Effector memory CD8-positive, alpha-beta T cell (primary cell): ENCODE measurements at regions not wholly inside any gene's neighbourhood (a gene's known extent, or its start where the extent isn't known, plus 50 kb on each side); places are given as distances from the start of the nearest gene placed in this dataset.
"Not testable (repeated sequence)": the region's sequence is repeated elsewhere in the genome, so short reads cannot be mapped to it uniquely, and the experiment has no call there.

Experiments used
- ATAC-seq: fragments of 150-1000 bp; cut with Tn5 transposase; replicated peaks from 2 replicates; pipeline ENCODE4 v1.10.0; 2021; ENCODE audit warnings: mild to moderate bottlenecking, moderate library complexity
- DNase-seq, 3 experiments: peaks; one replicate each; pipeline ENCODE4 v3.0.0; 2021
- H3K27ac Mint-ChIP-seq, 2 donors: one replicate each; pipeline ENCODE4 v1.8.0; 2022; ENCODE audit warnings: mild to moderate bottlenecking in 2 of 2, mixed read lengths in 2 of 2, moderate library complexity in 2 of 2
- H3K27me3 Mint-ChIP-seq, 2 donors: one replicate each; pipeline ENCODE4 v1.8.0; 2022; ENCODE audit warnings: mixed read lengths in 2 of 2
- H3K36me3 Mint-ChIP-seq: one replicate; pipeline ENCODE4 v1.8.0; 2022; ENCODE audit warnings: mild to moderate bottlenecking, moderate library complexity, mixed read lengths; ENCODE audit not compliant: insufficient read depth
- H3K4me1 Mint-ChIP-seq, 2 donors: one replicate each; pipeline ENCODE4 v1.8.0; 2022; ENCODE audit warnings: low read depth in 2 of 2, mixed read lengths in 2 of 2
- H3K4me3 Mint-ChIP-seq, 2 donors: one replicate each; pipeline ENCODE4 v1.8.0; 2022; ENCODE audit warnings: mild to moderate bottlenecking in 2 of 2, mixed read lengths in 2 of 2, moderate library complexity in 2 of 2
- H3K9me3 Mint-ChIP-seq, 2 donors: one replicate each; pipeline ENCODE4 v1.8.0; 2022; ENCODE audit warnings: mixed read lengths in 2 of 2

DNA sequence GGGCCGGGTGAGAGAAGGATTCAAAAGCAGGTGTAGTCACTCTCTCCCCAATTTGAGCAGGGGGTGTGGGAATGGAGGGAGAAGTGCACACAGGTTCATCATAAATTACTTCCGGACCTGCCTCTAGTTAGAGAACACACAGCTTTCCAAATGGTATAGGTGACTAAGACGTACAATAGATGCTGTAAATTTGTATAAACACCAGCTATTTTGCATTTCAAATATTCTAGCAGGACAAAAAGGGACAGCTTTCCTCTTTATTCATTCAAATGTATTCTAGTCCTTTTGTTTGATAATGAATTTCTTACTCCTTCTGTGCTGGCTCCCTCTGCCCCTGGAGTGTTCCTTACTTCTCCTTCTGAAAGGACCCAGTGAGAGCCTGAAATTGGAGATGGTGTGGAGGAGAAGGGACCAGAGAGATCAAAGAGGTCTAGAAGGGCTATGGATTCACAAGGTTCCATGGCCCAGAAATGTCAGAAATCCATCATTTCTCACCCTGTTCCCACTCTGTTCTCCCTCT, 53.2 kb upstream of the SH3BP4 start:
- Mint-ChIP-seq H3K27ac (no peak overlapping the region), H3K9me3 (peaks cover 0 to 14% of the 10 kb centered on the region in 2 donors), H3K36me3 (no peaks in the 10 kb centered on the region), H3K4me3 (no peak overlapping the region), H3K4me1 (no peaks in the 10 kb centered on the region), H3K27me3 (peaks cover 10 to 51% of the 10 kb centered on the region in 2 donors)
- ATAC-seq (no peak), DNase-seq (no peak)

GRCh38 chr2:234888442-234888841, 63.4 kb upstream of the SH3BP4 start:
- H3K4me1 Mint-ChIP-seq, DNase-seq, ATAC-seq, H3K36me3 Mint-ChIP-seq, H3K9me3 Mint-ChIP-seq: not testable (repeated sequence)
- Mint-ChIP-seq H3K27me3 (peaks cover 33 to 45% of the 10 kb centered on the region in 2 donors), H3K27ac (peak overlapping the region in 1 of 2 donors; percentile 56), H3K4me3 (peak overlapping the region; percentile 29 to 44)

- no peak for DNase-seq
- H3K27me3 Mint-ChIP-seq = peaks cover 33 to 45% of the 10 kb centered on the region in 2 donors
- no peaks in the 10 kb centered on the region for H3K4me1 Mint-ChIP-seq
- ATAC-seq = no peak
- no peaks in the 10 kb centered on the region for H3K36me3 Mint-ChIP-seq
- H3K4me3 Mint-ChIP-seq = no peak overlapping the region
- H3K27ac Mint-ChIP-seq = no peak overlapping the region
- no peaks in the 10 kb centered on the region for H3K9me3 Mint-ChIP-seq
These were observed 64.6 kb upstream of the SH3BP4 start for GRCh38 chr2:234887195-234887594.

GRCh38 chr2:234885886-234886285, 65.9 kb upstream of the SH3BP4 start:
- Mint-ChIP-seq H3K36me3 (no peaks in the 10 kb centered on the region), H3K9me3 (no peaks in the 10 kb centered on the region), H3K27ac (no peak overlapping the region), H3K4me1 (no peaks in the 10 kb centered on the region), H3K4me3 (no peak overlapping the region), H3K27me3 (peaks cover 33 to 45% of the 10 kb centered on the region in 2 donors)
- DNase-seq (no peak), ATAC-seq (no peak)

- no peaks in the 10 kb centered on the region for H3K36me3 Mint-ChIP-seq
- H3K27ac Mint-ChIP-seq = no peak overlapping the region
- ATAC-seq (no peak), DNase-seq (no peak)
- peaks cover 33 to 45% of the 10 kb centered on the region in 2 donors for H3K27me3 Mint-ChIP-seq
- H3K9me3 Mint-ChIP-seq = no peaks in the 10 kb centered on the region
- H3K4me1 Mint-ChIP-seq = no peaks in the 10 kb centered on the region
- H3K4me3 Mint-ChIP-seq = no peak overlapping the region
These were observed 66.7 kb upstream of the SH3BP4 start for GRCh38 chr2:234885118-234885517.

DNA sequence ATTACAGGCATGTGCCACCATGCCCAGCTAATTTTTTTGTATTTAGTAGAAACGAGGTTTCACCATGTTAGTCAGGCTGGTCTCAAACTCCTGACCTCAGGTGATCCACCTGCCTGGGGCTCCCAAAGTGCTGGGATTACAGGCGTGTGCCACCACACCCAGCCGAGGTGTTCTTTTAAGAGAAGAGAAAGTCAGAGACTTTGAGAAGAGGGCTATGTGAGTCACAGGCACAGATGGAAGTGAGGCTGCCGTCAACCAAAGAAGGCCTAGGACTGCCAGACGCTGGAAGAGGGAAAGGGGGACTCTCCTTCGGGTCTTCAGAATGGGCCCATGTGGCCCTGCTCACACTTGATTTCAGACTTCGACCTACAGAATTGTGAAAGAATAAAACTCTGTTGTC, 67.2 kb upstream of the SH3BP4 start:
- H3K27ac Mint-ChIP-seq = no peak overlapping the region
- no peaks in the 10 kb centered on the region for H3K36me3 Mint-ChIP-seq
- H3K27me3 Mint-ChIP-seq = peaks cover 33 to 45% of the 10 kb centered on the region in 2 donors
- ATAC-seq (no peak), DNase-seq (no peak)
- no peaks in the 10 kb centered on the region for H3K4me1 Mint-ChIP-seq
- no peak overlapping the region for H3K4me3 Mint-ChIP-seq
- no peaks in the 10 kb centered on the region for H3K9me3 Mint-ChIP-seq

DNA sequence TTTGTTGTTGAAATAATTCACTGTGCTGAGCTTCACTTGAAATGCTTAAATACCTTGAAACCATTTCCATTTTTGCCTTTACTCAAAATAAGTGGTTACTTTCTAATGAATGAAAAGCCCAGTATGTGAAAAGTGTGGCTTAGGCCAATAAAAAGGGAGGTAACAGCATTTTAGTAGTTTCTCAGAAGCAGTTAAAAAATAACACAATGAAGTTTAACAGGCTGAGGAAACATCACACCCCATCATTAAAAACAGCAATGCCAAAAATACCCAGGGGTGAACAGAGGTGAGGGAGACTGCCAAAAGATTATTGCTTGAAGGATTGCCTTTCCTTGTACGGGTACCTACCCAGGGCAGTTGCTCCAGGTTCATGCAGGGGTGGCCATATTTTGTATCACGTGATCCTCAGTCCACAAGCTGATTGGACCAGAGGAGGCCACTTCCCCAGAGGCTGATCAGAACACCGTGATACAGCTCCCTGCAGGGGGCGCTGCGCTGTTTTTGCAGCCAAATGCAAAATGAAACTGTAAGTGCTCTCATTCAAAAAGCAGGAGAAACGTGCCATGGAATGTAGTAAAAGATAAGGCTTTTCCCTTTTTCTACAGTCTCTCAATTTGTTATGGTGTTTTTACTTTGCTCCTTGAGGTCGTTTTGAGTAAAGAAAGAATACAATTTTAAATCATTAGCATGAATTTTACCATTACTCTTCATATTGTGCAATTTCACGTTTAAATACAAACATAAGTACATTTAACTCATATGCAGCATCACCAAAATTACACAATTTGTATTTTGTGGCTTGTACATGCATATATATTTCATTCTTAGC, 70.2 kb upstream of the SH3BP4 start:
- peaks cover 37 to 42% of the 10 kb centered on the region in 2 donors for H3K27me3 Mint-ChIP-seq
- no peaks in the 10 kb centered on the region for H3K9me3 Mint-ChIP-seq
- DNase-seq (peak; percentile 8 to 33 (median 10)), ATAC-seq (peak; percentile 24)
- H3K27ac Mint-ChIP-seq = no peak overlapping the region
- H3K36me3 Mint-ChIP-seq = no peaks in the 10 kb centered on the region
- H3K4me1 Mint-ChIP-seq = no peaks in the 10 kb centered on the region
- H3K4me3 Mint-ChIP-seq = no peak overlapping the region

DNA sequence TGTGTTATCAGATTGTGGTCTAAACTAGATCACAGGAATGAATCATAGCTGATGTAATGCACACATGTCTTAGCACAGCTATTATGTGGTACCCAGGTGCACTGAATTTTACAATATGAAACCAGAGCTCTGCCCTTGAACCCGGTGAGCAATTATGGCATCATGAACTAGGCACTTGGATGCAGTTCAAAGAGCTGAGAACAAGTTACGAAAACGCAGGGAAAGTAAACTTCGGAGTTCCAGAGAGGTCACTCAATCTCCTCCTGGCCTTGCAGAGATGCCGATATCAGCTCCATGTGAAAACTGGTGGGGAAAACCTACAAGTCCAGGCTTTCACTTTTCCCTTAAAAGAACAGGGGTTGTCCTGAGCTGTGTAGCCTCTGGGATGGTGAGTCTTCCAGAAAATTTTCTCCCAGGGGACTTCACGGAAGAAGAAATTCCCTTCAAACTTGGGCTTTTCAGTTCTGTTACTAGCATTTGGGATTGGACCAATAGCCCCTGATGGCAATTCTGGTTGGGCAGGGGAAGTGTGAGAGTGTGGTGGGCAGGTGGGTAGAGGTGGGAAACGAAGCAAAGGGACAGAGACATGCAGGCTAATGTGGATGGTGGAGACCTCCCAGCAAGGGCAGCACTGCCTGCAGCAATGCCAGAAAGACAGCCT, 71.1 kb upstream of the SH3BP4 start:
- Mint-ChIP-seq H3K27ac (no peak overlapping the region), H3K9me3 (no peaks in the 10 kb centered on the region), H3K36me3 (no peaks in the 10 kb centered on the region), H3K27me3 (peaks cover 37 to 42% of the 10 kb centered on the region in 2 donors), H3K4me3 (no peak overlapping the region), H3K4me1 (no peaks in the 10 kb centered on the region)
- ATAC-seq (no peak), DNase-seq (no peak)

DNA sequence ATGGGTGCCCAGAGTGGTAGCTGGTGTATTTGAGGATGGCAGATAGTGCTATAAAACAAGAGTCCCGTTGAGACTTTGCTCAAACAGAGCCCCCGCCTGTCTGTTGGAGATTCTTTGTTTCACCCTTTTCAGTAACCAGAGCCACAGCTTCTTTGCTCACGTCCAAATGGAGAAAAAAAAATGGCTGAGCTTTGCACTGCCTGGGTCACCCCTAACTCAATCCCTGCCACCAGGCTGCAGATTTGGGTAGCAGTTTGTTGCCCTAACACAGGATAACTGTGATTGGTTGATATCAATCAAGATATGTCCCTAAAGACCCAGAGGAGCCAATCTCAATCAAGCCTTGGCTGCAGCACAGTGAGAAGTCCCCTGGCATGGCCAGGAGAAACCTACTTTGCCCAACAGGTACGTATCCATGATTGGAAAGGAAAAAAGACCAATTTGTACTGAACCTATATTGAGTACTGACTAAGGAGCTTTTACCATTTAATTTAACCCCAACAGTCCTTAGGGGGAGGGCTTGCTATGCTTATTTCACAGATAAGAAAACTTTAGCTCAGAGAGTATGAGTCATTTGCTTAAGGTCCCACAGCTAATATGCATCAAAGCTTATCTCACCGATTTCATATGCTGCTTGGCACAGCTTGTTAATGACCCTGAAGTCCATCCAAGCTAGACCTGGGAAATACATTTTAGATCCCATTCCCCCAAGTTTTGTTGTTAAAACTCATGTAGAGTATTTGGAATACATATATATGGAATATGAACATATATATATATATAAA, 72.0 kb upstream of the SH3BP4 start:
- H3K4me3 Mint-ChIP-seq = no peak overlapping the region
- peaks cover 4% of the 10 kb centered on the region for H3K36me3 Mint-ChIP-seq
- ATAC-seq = no peak
- peaks cover 0 to 3% of the 10 kb centered on the region in 2 donors for H3K4me1 Mint-ChIP-seq
- no peak for DNase-seq
- H3K27me3 Mint-ChIP-seq = peaks cover 31 to 43% of the 10 kb centered on the region in 2 donors
- H3K27ac Mint-ChIP-seq = no peak overlapping the region
- no peaks in the 10 kb centered on the region for H3K9me3 Mint-ChIP-seq

GRCh38 chr2:234876621-234877020, 75.2 kb upstream of the SH3BP4 start:
- H3K9me3 Mint-ChIP-seq, H3K4me3 Mint-ChIP-seq, H3K36me3 Mint-ChIP-seq, DNase-seq, ATAC-seq, H3K4me1 Mint-ChIP-seq, H3K27ac Mint-ChIP-seq: not testable (repeated sequence)
- H3K27me3 Mint-ChIP-seq = peaks cover 39 to 55% of the 10 kb centered on the region in 2 donors

DNA sequence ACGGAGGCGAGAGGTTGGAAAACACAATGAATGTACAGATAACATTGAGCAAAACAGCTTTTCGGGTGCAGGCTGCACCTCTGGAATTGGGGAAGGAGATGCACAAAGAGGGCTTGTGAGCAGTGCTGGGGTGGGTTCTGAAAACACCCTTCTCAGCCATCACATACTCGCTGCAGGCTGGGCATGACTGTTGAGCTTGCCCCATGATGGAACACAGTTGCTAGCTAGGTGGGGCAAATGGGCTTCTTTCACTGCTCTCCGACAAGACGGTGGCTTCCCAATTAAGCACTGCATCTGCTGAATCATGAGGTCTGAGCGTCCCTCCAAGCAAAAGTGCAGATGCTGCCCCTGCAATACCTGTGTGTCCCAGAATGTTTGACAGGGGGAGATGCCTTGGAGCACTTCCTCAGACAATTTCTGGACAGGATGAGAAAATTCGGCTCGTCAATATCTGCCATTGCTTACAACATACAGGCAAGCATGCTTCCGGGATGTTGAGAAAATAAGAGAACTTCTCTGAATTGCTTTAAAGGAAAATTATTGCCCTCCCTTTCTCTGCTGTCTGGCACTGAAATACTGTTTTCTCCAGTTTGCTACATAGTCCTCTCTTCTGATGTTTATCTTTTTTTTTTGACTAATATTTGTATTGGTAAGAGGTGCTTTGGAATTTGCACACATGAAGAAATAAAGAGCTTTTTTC, 77.3 kb upstream of the SH3BP4 start:
- Mint-ChIP-seq H3K9me3 (no peaks in the 10 kb centered on the region), H3K4me3 (no peak overlapping the region), H3K36me3 (peaks cover 6% of the 10 kb centered on the region), H3K27me3 (peaks cover 55 to 71% of the 10 kb centered on the region in 2 donors), H3K4me1 (peaks cover 0 to 5% of the 10 kb centered on the region in 2 donors), H3K27ac (peak overlapping the region in 1 of 2 donors; percentile 52)
- DNase-seq = no peak
- ATAC-seq = no peak

- Mint-ChIP-seq H3K4me3 (no peak overlapping the region), H3K9me3 (no peaks in the 10 kb centered on the region), H3K36me3 (peaks cover 6% of the 10 kb centered on the region), H3K27ac (no peak overlapping the region), H3K27me3 (peaks cover 55 to 71% of the 10 kb centered on the region in 2 donors), H3K4me1 (peaks cover 0 to 5% of the 10 kb centered on the region in 2 donors)
- DNase-seq = no peak
- no peak for ATAC-seq
These were observed 78.0 kb upstream of the SH3BP4 start for GRCh38 chr2:234873828-234874173.
